ENCODE measurements at regions not wholly inside any gene's neighbourhood (a gene's known extent, or its start where the extent isn't known, plus 50 kb on each side); places are given as distances from the start of the nearest gene placed in this dataset.

DNA sequence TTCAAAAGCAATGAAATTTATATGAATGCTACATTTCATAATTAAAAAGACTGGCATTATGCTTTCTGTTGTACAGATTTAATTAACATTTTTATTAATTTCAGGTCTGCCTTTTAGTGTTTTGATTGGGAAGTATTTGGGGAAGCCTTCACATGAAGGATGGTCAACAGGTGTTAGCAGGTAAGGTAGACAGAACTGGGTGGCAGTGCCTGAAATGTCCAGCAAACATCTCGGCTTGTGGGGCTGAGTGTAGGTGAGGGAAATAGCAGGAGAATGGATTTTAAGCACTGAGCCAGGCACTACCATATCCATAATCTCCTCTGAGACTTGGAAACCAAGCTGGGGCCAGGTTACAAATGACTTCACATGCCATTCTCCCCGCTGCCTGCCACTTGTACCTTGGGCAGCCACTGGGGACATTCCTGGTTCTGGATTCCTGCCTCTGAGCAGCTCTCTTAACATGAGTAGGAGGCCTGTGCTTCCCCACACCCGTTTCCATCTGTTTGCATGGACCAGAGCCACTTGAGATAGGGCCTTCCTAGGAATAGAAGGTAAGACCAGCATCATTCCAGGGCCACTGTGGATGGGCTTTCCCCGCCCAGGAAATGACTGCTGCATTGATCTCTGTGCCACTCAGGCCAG is 125.9 kb upstream of the HES1 start:
- Histone ChIP-seq H3K4me3 (ENCODE audit: low read length) (no peak overlapping the region), H3F3A (ENCODE audit: insufficient read depth, low read length, poor library complexity, severe bottlenecking) (no peaks in the 10 kb centered on the region), H3K36me3 (ENCODE audit: insufficient read depth, low read length) (no peaks in the 10 kb centered on the region), H3K9me3 (ENCODE audit: low read length) (no peaks in the 10 kb centered on the region), H3K79me2 (replicated peaks; ENCODE audit: insufficient read depth, low read length) (no peaks in the 10 kb centered on the region), H3K27me3 (ENCODE audit: insufficient read depth, low read depth, low read length) (no peaks in the 10 kb centered on the region), H3K27ac (ENCODE audit: low read length) (no peak overlapping the region), H3K9me2 (ENCODE audit: insufficient read depth, low read length) (no peaks in the 10 kb centered on the region), H4K20me1 (ENCODE audit: insufficient read depth) (no peaks in the 10 kb centered on the region), H2AFZ (ENCODE audit: low read depth, low read length) (no peak overlapping the region), H3K9ac (ENCODE audit: low read length) (no peak overlapping the region), H3K4me2 (ENCODE audit: low read length) (no peak overlapping the region)
- TF ChIP-seq, protein P1, sequence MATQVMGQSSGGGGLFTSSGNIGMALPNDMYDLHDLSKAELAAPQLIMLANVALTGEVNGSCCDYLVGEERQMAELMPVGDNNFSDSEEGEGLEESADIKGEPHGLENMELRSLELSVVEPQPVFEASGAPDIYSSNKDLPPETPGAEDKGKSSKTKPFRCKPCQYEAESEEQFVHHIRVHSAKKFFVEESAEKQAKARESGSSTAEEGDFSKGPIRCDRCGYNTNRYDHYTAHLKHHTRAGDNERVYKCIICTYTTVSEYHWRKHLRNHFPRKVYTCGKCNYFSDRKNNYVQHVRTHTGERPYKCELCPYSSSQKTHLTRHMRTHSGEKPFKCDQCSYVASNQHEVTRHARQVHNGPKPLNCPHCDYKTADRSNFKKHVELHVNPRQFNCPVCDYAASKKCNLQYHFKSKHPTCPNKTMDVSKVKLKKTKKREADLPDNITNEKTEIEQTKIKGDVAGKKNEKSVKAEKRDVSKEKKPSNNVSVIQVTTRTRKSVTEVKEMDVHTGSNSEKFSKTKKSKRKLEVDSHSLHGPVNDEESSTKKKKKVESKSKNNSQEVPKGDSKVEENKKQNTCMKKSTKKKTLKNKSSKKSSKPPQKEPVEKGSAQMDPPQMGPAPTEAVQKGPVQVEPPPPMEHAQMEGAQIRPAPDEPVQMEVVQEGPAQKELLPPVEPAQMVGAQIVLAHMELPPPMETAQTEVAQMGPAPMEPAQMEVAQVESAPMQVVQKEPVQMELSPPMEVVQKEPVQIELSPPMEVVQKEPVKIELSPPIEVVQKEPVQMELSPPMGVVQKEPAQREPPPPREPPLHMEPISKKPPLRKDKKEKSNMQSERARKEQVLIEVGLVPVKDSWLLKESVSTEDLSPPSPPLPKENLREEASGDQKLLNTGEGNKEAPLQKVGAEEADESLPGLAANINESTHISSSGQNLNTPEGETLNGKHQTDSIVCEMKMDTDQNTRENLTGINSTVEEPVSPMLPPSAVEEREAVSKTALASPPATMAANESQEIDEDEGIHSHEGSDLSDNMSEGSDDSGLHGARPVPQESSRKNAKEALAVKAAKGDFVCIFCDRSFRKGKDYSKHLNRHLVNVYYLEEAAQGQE (IDR thresholded peaks at IDR 0.05; ENCODE audit: borderline replicate concordance): no peak
- TF ChIP-seq SMC3 (conservative IDR thresholded peaks at IDR 0.05; ENCODE audit: poor library complexity) (no peak), EZH2 (IDR thresholded peaks at IDR 0.05; ENCODE audit: borderline replicate concordance, insufficient read depth, low read length, poor library complexity, severe bottlenecking) (no peak), POLR2AphosphoS5 (IDR thresholded peaks at IDR 0.05) (no peak), MXI1 (conservative IDR thresholded peaks at IDR 0.05; ENCODE audit: poor library complexity, severe bottlenecking) (no peak)

GRCh38 chr3:194011807-194012206 is 124.1 kb upstream of the HES1 start:
- Histone ChIP-seq H3K27ac (ENCODE audit: low read length) (no peak overlapping the region), H3K79me2 (replicated peaks; ENCODE audit: insufficient read depth, low read length) (no peaks in the 10 kb centered on the region), H3F3A (ENCODE audit: insufficient read depth, low read length, poor library complexity, severe bottlenecking) (no peaks in the 10 kb centered on the region), H3K4me2 (ENCODE audit: low read length) (no peak overlapping the region), H3K9me3 (ENCODE audit: low read length) (no peaks in the 10 kb centered on the region), H3K9me2 (ENCODE audit: insufficient read depth, low read length) (no peaks in the 10 kb centered on the region), H3K27me3 (ENCODE audit: insufficient read depth, low read depth, low read length) (no peaks in the 10 kb centered on the region), H3K9ac (ENCODE audit: low read length) (no peak overlapping the region), H2AFZ (ENCODE audit: low read depth, low read length) (no peak overlapping the region), H3K4me3 (ENCODE audit: low read length) (no peak overlapping the region), H4K20me1 (ENCODE audit: insufficient read depth) (no peaks in the 10 kb centered on the region), H3K36me3 (ENCODE audit: insufficient read depth, low read length) (no peaks in the 10 kb centered on the region)
- no peak for TF ChIP-seq SMC3 (conservative IDR thresholded peaks at IDR 0.05; ENCODE audit: poor library complexity)
- no peak for TF ChIP-seq MXI1 (conservative IDR thresholded peaks at IDR 0.05; ENCODE audit: poor library complexity, severe bottlenecking)
- no peak for TF ChIP-seq TAF1 (IDR thresholded peaks at IDR 0.05; ENCODE audit: low read depth)
- TF ChIP-seq, protein P1 (IDR thresholded peaks at IDR 0.05; ENCODE audit: borderline replicate concordance): no peak
- no peak for TF ChIP-seq EP300 (conservative IDR thresholded peaks at IDR 0.05; ENCODE audit: poor library complexity, severe bottlenecking)
- TF ChIP-seq RAD21 (conservative IDR thresholded peaks at IDR 0.05): no peak
- no peak for TF ChIP-seq CTCF (IDR thresholded peaks at IDR 0.05; ENCODE audit: poor library complexity, severe bottlenecking)
- no peak for TF ChIP-seq EZH2 (IDR thresholded peaks at IDR 0.05; ENCODE audit: borderline replicate concordance, insufficient read depth, low read length, poor library complexity, severe bottlenecking)
- TF ChIP-seq POLR2AphosphoS5 (IDR thresholded peaks at IDR 0.05): no peak

All from neural cell (in vitro differentiated cells).